Breast epithelium (tissue), 3 donors: ENCODE measurements at regions not wholly inside any gene's neighbourhood (a gene's known extent, or its start where the extent isn't known, plus 50 kb on each side); places are given as distances from the start of the nearest gene placed in this dataset.

ENCODE experiments used
- CTCF ChIP-seq, 3 donors: fragments of 450-650 bp; IDR thresholded peaks; one replicate each; pipeline ENCODE4 v1.5.1; 2016 to 2017; ENCODE audit warnings: antibody characterized with exemption in 3 of 3, mild to moderate bottlenecking in 3 of 3, moderate library complexity in 3 of 3
- POLR2A ChIP-seq: fragments of 450-650 bp; IDR thresholded peaks from one replicate; pipeline ENCODE4 v1.6.1; 2016; ENCODE audit warnings: antibody characterized with exemption, mild to moderate bottlenecking, moderate library complexity
- POLR2AphosphoS5 ChIP-seq, 3 donors: sonication (generic); formaldehyde crosslinking; IDR thresholded peaks; one replicate each; pipeline ENCODE4 v1.6.1; 2017; ENCODE audit warnings: antibody characterized with exemption in 3 of 3

DNA sequence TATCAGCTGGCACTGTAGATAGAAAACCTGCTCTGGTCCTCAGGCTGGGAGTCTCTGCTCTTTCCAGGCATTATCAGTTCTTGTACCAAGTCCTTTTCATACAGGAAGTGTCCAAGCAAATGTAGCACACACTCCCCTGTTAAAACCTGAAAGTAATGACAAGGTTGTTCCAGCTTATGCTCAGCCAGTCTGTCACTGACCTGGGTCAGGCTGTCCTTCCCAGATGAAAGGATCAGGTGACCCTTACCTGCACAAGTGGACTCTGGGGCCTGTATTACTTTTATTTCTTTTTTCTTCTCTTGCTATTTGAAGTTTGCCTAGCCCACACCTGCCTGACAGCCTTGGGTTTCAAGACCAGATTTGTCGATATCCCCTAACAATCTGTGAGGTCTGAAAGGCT is 156.3 kb upstream of the SESN3 start:
- no peak for TF ChIP-seq CTCF (IDR thresholded peaks at IDR 0.05)
- TF ChIP-seq POLR2AphosphoS5 (IDR thresholded peaks at IDR 0.05): no peak
- TF ChIP-seq POLR2A: no peak
